Effector CD8-positive, alpha-beta T cell (primary cell): ENCODE measurements at regions not wholly inside any gene's neighbourhood (a gene's known extent, or its start where the extent isn't known, plus 50 kb on each side); places are given as distances from the start of the nearest gene placed in this dataset.
"Not testable (repeated sequence)": the region's sequence is repeated elsewhere in the genome, so short reads cannot be mapped to it uniquely, and the experiment has no call there.

ENCODE experiments used
- DNase-seq: peaks from one replicate; lab custom pipeline; 2025; lab: John Stamatoyannopoulos, UW

DNA sequence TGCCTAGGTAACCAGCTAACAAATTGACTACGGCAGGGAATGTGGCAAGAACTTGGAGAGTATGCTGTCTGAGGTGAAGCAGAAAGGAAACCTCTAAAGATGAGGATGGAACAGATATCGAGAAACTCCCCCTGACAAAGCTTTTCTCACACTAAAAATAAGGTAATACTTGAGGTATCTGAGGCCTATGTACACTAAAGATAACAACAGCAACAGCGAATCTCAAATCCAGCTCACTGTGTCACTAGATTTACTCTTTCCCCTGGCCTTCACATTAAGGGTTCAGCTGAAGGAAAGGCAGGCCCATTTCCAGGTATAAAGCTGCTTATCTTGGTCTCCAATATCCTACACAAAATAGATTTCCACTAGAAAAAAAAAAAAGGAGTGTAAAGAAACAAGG, 518.0 kb downstream of the KCNT2 start:
- DNase-seq, result no peak

DNA sequence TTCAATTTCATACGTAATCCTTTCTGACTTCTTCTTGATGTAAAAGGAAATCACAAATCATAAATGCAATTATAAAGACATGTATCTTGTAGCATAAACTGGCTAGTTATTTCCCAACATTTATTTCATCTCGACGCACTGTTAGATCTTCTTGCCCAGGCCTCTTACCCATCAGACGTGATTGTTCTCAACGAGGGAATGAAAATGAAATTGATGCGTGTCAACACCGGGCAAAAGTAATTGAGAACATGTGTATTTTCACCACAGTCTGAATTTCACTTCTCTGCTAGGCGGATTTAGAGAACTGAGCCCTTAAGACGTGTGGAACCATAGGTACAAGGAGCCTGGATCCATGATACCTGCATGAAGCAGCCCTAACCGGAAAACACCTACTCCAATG, 519.7 kb downstream of the KCNT2 start:
- DNase-seq, result no peak

GRCh38 chr1:196078691-196079090, 529.5 kb downstream of the KCNT2 start:
- no peak for DNase-seq

- DNase-seq, result no peak
Observed at GRCh38 chr1:196075621-196076020, 532.6 kb downstream of the KCNT2 start.

DNA sequence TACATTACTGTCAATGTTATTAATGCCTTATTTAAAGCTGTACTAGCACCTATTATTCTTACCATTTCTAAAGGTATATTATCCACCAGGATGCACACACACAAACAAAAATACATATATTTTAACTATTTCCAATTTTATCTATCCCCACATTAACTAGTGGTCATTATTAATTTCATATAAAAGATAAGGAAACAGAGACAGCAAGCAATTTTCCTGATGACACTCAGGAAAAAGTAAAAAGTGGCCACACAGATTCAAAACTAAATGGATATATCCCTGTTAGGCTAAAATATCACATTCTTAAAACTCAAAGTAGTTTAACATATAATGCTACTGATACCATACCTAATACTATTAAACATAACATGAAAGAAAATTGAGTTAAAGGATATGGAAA, 534.1 kb downstream of the KCNT2 start:
- no peak for DNase-seq

DNA sequence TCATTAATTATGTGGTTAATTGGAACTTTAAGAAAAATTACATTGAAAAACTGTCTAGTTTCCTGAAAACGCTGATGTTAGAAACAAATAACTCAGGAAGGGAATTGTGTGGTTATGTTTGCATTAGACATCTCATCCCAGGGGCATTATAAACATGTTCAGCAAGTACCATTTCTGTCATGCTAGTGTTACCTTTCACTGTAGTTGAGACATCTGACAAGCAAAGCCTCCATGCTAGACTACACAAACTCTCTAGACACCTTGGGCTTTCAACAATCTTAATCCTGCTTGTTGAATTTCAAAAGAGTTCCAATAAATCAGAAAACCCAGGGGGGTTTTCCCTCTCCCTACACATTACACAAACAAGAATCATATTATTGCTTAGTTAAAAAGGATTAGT, 536.8 kb downstream of the KCNT2 start:
- DNase-seq, result no peak

DNA sequence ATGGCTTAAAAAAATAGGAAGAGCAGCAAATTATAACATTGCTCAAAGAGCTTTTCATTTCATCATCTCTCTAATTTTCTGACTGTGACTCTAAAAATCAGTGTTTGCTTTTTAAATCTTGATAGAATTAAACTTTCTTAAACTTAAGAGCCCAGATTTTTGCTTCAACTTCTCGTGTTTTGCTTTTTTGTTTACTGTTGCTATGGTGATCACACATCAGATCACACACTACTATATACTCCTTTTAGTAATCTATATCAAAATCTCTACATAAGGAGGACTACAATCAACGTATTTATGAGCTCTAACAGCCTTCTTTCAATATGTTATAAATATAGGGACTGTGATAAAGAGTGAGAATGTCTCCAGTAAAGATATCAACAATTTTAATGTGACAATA, 537.3 kb downstream of the KCNT2 start:
- DNase-seq, result no peak

DNA sequence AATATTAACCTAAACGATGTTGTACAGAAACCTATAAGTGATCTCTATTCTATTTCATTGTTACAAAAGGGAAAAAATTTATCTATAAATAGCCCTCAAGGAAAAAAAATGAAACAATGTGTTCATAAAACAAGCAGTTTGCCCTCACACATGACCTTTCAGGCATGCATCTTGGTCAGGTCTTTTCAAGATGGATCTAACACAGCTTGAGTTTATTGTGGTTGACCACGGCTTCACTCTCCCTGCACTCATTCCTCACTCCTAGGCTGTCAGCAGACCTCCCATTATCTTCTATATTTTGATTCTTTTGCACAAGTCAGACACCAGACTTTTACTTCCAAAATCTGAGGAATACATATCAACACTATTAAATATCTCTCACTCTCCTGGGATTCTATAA, 544.3 kb downstream of the KCNT2 start:
- DNase-seq, result no peak

GRCh38 chr1:196063294-196063693, 544.9 kb downstream of the KCNT2 start:
- DNase-seq, result no peak

GRCh38 chr1:196060539-196060938, 547.7 kb downstream of the KCNT2 start:
- DNase-seq, result no peak

DNA sequence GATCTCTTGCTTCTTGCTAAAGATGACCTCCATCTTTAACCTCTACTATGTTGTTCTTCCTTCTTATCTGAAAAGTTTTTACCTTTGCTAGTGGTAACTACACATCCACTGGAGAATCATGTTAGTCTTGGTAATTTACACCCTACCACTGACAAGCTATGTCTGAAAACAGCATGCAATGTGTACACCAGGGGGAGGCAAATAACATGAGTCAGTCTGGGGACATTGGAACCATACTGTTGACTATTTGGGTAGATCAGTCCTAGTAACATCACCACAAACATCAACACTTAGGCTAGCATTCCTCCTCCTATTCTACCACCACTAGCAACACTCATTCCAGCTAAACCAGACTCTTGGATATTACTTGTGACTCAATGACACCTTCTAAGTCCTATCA, 549.0 kb downstream of the KCNT2 start:
- DNase-seq, result no peak

GRCh38 chr1:196056966-196057365, 551.3 kb downstream of the KCNT2 start:
- DNase-seq, result no peak

DNA sequence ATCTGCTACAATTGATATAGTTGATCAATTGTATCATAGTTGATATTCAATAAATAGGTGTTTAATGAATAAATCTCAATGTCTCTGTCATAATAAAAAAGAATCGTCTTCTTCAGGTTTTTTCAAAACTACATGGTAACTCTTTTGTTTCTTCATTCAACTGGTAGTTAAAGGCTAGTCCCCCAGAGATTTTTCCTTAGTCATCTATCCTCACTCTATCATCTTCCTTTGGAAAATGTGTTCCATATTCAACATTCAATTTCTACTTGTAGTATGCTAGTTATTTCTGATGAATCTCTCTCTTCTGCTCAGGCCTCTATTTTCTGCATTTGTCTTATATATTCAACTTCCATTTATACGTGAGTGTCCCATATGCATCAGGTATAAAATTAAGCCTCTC, 558.8 kb downstream of the KCNT2 start:
- no peak for DNase-seq

DNA sequence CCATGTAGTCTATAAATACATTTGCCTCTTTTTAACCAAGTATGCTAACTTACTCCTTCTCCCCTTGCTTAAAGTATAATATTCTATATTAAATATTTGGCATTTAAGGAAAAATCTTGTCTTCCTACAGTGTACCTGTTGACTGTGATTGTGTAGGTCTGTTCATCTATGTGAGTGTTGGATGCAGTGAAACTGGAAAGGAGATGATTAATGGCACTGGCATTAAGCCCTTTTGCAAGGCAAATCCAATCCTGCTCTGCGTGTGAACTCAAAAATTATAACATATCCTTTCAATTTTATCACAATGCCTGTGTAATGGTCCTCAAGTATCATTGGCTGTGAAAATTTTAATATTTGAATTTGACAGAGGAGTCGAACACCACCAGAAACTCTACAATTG, 565.0 kb downstream of the KCNT2 start:
- no peak for DNase-seq

GRCh38 chr1:196034080-196034706, 574.0 kb downstream of the KCNT2 start:
- DNase-seq, result no peak

GRCh38 chr1:196031387-196031786, 576.9 kb downstream of the KCNT2 start:
- not testable (repeated sequence) for DNase-seq

DNA sequence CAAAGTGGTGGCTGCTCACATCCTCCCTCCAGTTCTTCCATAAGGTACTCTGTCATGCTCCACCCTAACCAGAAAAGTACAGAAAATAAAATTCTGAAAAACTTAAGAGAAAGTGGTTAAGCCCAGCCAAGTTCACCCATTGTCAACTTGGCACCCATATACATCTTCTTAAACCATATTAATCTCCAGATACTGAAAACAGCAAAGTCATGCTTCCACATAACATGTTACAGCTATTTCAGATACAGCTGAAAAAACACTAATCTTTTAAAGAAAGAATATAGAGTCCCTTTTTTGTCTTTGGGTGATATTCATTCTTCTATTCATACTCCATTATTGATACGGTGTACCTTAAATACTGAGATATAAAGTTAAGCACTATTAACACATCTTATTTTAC, 577.8 kb downstream of the KCNT2 start:
- no peak for DNase-seq

DNA sequence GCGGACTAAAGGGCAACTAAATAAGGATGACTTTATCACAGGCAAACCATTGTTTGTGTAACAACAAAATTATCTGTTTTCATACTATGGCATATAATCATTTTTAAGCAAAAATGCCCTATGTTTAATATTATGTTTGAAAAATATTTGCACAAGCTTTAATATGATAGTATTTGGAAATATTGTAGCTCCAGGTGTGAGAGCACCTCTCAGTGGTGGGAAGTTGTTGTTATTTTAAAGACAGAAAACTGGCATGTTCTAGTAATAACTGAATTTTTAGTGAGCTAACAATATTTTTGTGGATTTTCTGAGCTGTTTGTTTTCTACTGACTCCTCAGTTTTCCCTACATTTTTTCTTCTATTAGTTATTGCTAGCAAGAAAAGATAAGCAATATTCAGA, 578.8 kb downstream of the KCNT2 start:
- DNase-seq, result no peak

GRCh38 chr1:196027127-196027526, 581.1 kb downstream of the KCNT2 start:
- DNase-seq, result no peak

- not testable (repeated sequence) for DNase-seq
Observed at GRCh38 chr1:196021174-196021573, 587.1 kb downstream of the KCNT2 start.

GRCh38 chr1:196009362-196009761, 598.9 kb downstream of the KCNT2 start:
- DNase-seq, result no peak

- DNase-seq, result no peak
Observed at GRCh38 chr1:196007763-196008162, 600.5 kb downstream of the KCNT2 start.

GRCh38 chr1:196005426-196005825, 602.8 kb downstream of the KCNT2 start:
- no peak for DNase-seq

DNA sequence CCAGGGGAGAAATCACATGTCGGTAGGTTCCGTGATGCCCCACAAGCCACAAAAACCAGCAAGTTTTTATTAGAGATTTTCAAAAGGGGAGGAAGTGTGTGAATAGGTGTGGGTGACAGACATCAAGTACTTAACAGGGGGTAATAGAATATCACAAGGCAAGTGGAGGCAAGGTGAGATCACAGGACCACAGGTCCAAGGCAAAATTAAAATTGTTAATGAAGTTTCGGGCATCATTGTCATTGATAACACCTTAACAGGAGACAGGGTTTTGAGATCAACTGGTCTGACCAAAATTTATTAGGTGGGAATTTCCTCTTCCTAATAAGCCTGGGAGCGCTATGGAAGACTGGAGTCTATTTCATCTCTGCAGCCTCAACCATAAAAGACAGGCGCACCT, 603.9 kb downstream of the KCNT2 start:
- DNase-seq, result not testable (repeated sequence)

- no peak for DNase-seq
Observed at GRCh38 chr1:196002906-196003305, 605.3 kb downstream of the KCNT2 start.
